ENCODE measurements at regions not wholly inside any gene's neighbourhood (a gene's known extent, or its start where the extent isn't known, plus 50 kb on each side); places are given as distances from the start of the nearest gene placed in this dataset.

DNA sequence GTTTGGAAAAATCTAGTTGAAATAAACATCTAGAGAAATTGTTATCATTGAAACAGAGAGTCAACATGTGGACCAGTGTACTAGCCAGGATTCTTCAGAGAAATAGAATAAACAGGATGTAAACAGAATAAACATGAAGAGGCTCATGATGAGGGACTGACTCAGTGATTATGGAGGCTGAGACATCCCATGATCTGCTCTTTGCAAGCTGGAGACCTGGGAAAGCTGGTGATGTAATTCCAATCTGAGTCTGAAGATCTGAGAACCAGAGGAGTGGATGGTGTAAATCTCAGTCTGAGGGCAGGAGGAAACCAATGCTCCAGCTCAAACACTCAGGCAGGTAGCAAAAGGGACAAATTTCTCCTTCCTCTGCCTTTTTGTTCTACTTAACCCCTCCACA is 62.9 kb upstream of the FAM180A start:
- Histone ChIP-seq H3K4me2 (no peak overlapping the region), H3K4me1 (no peaks in the 10 kb centered on the region), H3K27ac (no peak overlapping the region), H3K4me3 (no peak overlapping the region), H3K9me3 (no peaks in the 10 kb centered on the region)
- TF ChIP-seq, protein P1, sequence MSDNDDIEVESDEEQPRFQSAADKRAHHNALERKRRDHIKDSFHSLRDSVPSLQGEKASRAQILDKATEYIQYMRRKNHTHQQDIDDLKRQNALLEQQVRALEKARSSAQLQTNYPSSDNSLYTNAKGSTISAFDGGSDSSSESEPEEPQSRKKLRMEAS (IDR thresholded peaks at IDR 0.05): no peak
- no peak for TF ChIP-seq TP53 (CRISPR knock-in tag; IDR thresholded peaks at IDR 0.05)
- TF ChIP-seq POLR2AphosphoS2 (conservative IDR thresholded peaks at IDR 0.05; ENCODE audit: low read length): no peak
- TF ChIP-seq, protein P2, sequence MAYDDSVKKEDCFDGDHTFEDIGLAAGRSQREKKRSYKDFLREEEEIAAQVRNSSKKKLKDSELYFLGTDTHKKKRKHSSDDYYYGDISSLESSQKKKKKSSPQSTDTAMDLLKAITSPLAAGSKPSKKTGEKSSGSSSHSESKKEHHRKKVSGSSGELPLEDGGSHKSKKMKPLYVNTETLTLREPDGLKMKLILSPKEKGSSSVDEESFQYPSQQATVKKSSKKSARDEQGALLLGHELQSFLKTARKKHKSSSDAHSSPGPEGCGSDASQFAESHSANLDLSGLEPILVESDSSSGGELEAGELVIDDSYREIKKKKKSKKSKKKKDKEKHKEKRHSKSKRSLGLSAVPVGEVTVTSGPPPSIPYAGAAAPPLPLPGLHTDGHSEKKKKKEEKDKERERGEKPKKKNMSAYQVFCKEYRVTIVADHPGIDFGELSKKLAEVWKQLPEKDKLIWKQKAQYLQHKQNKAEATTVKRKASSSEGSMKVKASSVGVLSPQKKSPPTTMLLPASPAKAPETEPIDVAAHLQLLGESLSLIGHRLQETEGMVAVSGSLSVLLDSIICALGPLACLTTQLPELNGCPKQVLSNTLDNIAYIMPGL (CRISPR knock-in tag; IDR thresholded peaks at IDR 0.05; ENCODE audit: borderline replicate concordance): no peak
- TF ChIP-seq RCOR1 (IDR thresholded peaks at IDR 0.05; ENCODE audit: low read depth, low read length): no peak
- TF ChIP-seq, protein P3, sequence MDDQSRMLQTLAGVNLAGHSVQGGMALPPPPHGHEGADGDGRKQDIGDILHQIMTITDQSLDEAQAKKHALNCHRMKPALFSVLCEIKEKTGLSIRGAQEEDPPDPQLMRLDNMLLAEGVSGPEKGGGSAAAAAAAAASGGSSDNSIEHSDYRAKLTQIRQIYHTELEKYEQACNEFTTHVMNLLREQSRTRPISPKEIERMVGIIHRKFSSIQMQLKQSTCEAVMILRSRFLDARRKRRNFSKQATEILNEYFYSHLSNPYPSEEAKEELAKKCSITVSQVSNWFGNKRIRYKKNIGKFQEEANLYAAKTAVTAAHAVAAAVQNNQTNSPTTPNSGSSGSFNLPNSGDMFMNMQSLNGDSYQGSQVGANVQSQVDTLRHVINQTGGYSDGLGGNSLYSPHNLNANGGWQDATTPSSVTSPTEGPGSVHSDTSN (IDR thresholded peaks at IDR 0.05): no peak
- TF ChIP-seq KDM5A (IDR thresholded peaks at IDR 0.05): no peak
- no peak for TF ChIP-seq KDM1A (IDR thresholded peaks at IDR 0.05; ENCODE audit: low read depth)
- no peak for TF ChIP-seq NPAS2 (CRISPR knock-in tag; IDR thresholded peaks at IDR 0.05; ENCODE audit: borderline replicate concordance)
- TF ChIP-seq FOSB (CRISPR knock-in tag; IDR thresholded peaks at IDR 0.05): no peak
- ATAC-seq (peak in 1 of 2 experiments; percentile 29; a peak in 2 of 6 replicates), DNase-seq (ENCODE audit: low read depth in 1 of 2, low spot score in 1 of 2) (no peak), FAIRE-seq (no peak)
- CTCF ChIA-PET: interaction anchor here (0.6 to 1.5 kb wide), 2 partner anchors 10 to 105 kb away, joined by 4 to 8 read pairs; no protein-coding TSS in a partner anchor
- POLR2A ChIA-PET: no interaction called here

DNA sequence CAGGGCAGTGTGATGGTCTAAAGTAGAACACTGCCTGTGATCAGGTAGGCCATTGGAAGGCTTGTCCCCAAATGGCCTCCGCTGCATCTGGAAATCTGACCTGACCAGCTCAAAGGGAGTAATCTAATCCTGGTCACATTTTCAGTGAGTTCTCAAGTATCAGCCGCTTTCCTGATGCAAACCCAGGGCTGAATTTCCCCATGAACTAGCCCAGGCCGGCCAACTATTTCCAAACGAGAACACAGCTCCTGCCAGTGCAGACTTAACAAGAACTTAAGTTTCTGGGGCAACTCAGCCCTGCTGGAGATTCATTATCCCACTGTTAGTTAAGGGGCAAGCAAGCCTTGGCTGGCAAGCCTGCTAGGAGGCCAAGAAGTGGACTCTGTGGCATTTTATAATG is 59.6 kb upstream of the FAM180A start:
- FAIRE-seq (no peak), ATAC-seq (no peak), DNase-seq (ENCODE audit: low read depth in 1 of 2, low spot score in 1 of 2) (no peak)
- no peaks in the 10 kb centered on the region for H3K4me1 ChIP-seq
- no peak for TF ChIP-seq GATA3 (IDR thresholded peaks at IDR 0.05; ENCODE audit: borderline replicate concordance)
- TF ChIP-seq HOXB13 (CRISPR knock-in tag; IDR thresholded peaks at IDR 0.05; ENCODE audit: low read depth): no peak
- TF ChIP-seq, protein P4, sequence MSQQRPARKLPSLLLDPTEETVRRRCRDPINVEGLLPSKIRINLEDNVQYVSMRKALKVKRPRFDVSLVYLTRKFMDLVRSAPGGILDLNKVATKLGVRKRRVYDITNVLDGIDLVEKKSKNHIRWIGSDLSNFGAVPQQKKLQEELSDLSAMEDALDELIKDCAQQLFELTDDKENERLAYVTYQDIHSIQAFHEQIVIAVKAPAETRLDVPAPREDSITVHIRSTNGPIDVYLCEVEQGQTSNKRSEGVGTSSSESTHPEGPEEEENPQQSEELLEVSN (IDR thresholded peaks at IDR 0.05; ENCODE audit: borderline replicate concordance, low read depth): no peak
- no peak for TF ChIP-seq FOSB (CRISPR knock-in tag; IDR thresholded peaks at IDR 0.05)
- TF ChIP-seq, protein P1 (IDR thresholded peaks at IDR 0.05): no peak
- TF ChIP-seq SMC3 (IDR thresholded peaks at IDR 0.05): no peak
- TF ChIP-seq, protein P5, sequence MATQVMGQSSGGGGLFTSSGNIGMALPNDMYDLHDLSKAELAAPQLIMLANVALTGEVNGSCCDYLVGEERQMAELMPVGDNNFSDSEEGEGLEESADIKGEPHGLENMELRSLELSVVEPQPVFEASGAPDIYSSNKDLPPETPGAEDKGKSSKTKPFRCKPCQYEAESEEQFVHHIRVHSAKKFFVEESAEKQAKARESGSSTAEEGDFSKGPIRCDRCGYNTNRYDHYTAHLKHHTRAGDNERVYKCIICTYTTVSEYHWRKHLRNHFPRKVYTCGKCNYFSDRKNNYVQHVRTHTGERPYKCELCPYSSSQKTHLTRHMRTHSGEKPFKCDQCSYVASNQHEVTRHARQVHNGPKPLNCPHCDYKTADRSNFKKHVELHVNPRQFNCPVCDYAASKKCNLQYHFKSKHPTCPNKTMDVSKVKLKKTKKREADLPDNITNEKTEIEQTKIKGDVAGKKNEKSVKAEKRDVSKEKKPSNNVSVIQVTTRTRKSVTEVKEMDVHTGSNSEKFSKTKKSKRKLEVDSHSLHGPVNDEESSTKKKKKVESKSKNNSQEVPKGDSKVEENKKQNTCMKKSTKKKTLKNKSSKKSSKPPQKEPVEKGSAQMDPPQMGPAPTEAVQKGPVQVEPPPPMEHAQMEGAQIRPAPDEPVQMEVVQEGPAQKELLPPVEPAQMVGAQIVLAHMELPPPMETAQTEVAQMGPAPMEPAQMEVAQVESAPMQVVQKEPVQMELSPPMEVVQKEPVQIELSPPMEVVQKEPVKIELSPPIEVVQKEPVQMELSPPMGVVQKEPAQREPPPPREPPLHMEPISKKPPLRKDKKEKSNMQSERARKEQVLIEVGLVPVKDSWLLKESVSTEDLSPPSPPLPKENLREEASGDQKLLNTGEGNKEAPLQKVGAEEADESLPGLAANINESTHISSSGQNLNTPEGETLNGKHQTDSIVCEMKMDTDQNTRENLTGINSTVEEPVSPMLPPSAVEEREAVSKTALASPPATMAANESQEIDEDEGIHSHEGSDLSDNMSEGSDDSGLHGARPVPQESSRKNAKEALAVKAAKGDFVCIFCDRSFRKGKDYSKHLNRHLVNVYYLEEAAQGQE (IDR thresholded peaks at IDR 0.05): no peak
- H3K27ac ChIP-seq: no peak overlapping the region
- 76% methylated on average over 4 of the region's 4 CpGs for WGBS (ENCODE audit: missing lambda C conversion rate)
- H3K4me2 ChIP-seq: no peak overlapping the region
- no peaks in the 10 kb centered on the region for H3K9me3 ChIP-seq
- ChIA-PET POLR2A (no interaction called here), CTCF (interaction anchor here (1.5 kb wide), 2 partner anchors 9 to 19 kb away, joined by 3 to 4 read pairs; no protein-coding TSS in a partner anchor)
- H3K4me3 ChIP-seq: no peak overlapping the region

Data from A549 (cell line).